Keratinocyte (primary cell): ENCODE measurements at regions not wholly inside any gene's neighbourhood (a gene's known extent, or its start where the extent isn't known, plus 50 kb on each side); places are given as distances from the start of the nearest gene placed in this dataset.

Experiments used
- DNase-seq: peaks from one replicate; pipeline ENCODE4 v3.0.0-alpha.2; 2011; ENCODE audit warnings: low read depth, missing footprints, low spot score
- FAIRE-seq: peaks from 2 replicates; lab custom pipeline; 2011; peaks lifted over from hg19 to GRCh38; lab: Jason Lieb, UNC
- H2AFZ ChIP-seq: 2 replicates; pipeline ENCODE4 v1.6.0; 2012; ENCODE audit warnings: low read length, control low read depth, inconsistent platforms; ENCODE audit not compliant: control insufficient read depth
- H3K27ac ChIP-seq: 2 replicates; pipeline ENCODE4 v1.5.1; 2011; ENCODE audit warnings: low read length; ENCODE audit not compliant: control insufficient read depth, insufficient read depth
- H3K27me3 ChIP-seq: 3 replicates; pipeline ENCODE4 v1.6.0; 2011; ENCODE audit warnings: low read length; ENCODE audit not compliant: control insufficient read depth, insufficient read depth; ENCODE audit errors: extremely low read depth
- H3K36me3 ChIP-seq, 2 experiments: 2 replicates in 1 of 2; 3 replicates in 1 of 2; pipeline ENCODE4 v1.5.1; 2011; ENCODE audit warnings: low read length in 2 of 2, mild to moderate bottlenecking in 1 of 2; ENCODE audit not compliant: control insufficient read depth in 2 of 2, insufficient read depth in 2 of 2; ENCODE audit errors: extremely low read depth in 1 of 2
- H3K4me1 ChIP-seq: 3 replicates; pipeline ENCODE4 v1.5.1; 2011; ENCODE audit warnings: low read length; ENCODE audit not compliant: control insufficient read depth, insufficient read depth; ENCODE audit errors: extremely low read depth
- H3K4me2 ChIP-seq: 3 replicates; pipeline ENCODE4 v1.6.0; 2011; ENCODE audit warnings: low read depth, low read length; ENCODE audit not compliant: control insufficient read depth, insufficient read depth; ENCODE audit errors: extremely low read depth
- H3K4me3 ChIP-seq, 3 experiments: fragments of 200-600 bp in 1 of 3; sonication (generic) in 1 of 3; 2 replicates in 2 of 3; 3 replicates in 1 of 3; pipeline ENCODE4 v1.5.1; 2011 to 2016; ENCODE audit warnings: low read length in 3 of 3, mild to moderate bottlenecking in 3 of 3, control low read depth in 2 of 3, inconsistent platforms in 1 of 3, low read depth in 1 of 3, mixed read lengths in 1 of 3, mixed run types in 1 of 3, moderate library complexity in 1 of 3; ENCODE audit not compliant: control insufficient read depth in 2 of 3, insufficient read depth in 2 of 3; ENCODE audit errors: extremely low read depth in 1 of 3
- H3K79me2 ChIP-seq: 2 replicates; pipeline ENCODE4 v1.6.0; 2012; ENCODE audit warnings: low read length; ENCODE audit not compliant: control insufficient read depth, insufficient read depth
- H3K9ac ChIP-seq: 3 replicates; pipeline ENCODE4 v1.6.0; 2011; ENCODE audit warnings: low read length; ENCODE audit not compliant: control insufficient read depth, insufficient read depth; ENCODE audit errors: extremely low read depth
- H3K9me1 ChIP-seq: 3 replicates; pipeline ENCODE4 v1.6.0; 2011; ENCODE audit warnings: low read length; ENCODE audit not compliant: control insufficient read depth, insufficient read depth; ENCODE audit errors: extremely low read depth
- H3K9me3 ChIP-seq: 2 replicates; pipeline ENCODE4 v1.5.1; 2012; ENCODE audit warnings: low read depth, low read length; ENCODE audit not compliant: control insufficient read depth
- H4K20me1 ChIP-seq: 3 replicates; pipeline ENCODE4 v1.6.0; 2011; ENCODE audit warnings: low read length; ENCODE audit not compliant: control insufficient read depth, insufficient read depth; ENCODE audit errors: extremely low read depth
- EZH2 ChIP-seq: IDR thresholded peaks from one replicate; pipeline ENCODE4 v1.6.1; 2012; ENCODE audit warnings: inconsistent platforms, mild to moderate bottlenecking, low read length, moderate library complexity
- dilution Hi-C: fragments of 300-500 bp; cut with MboI; formaldehyde crosslinking; loops from one replicate; pipeline ENCODE4 v1.7.0; 2020; ENCODE audit warnings: low sequenced_read_pairs; ENCODE audit not compliant: extremely low pct_ligation_motif_present
- TF ChIP-seq, protein P1 (sequence below), 3 experiments: IDR thresholded peaks in 1 of 3; conservative IDR thresholded peaks in 1 of 3; optimal IDR thresholded peaks in 1 of 3; 2 replicates in 2 of 3; 3 replicates in 1 of 3; pipeline versions ENCODE3 to v1.5.1; 2011; ENCODE audit warnings: low read length in 3 of 3, mild to moderate bottlenecking in 3 of 3, moderate library complexity in 2 of 3, control low read depth in 1 of 3, inconsistent platforms in 1 of 3; ENCODE audit not compliant: insufficient read depth in 2 of 3; ENCODE audit errors: extremely low read depth in 1 of 3

DNA sequence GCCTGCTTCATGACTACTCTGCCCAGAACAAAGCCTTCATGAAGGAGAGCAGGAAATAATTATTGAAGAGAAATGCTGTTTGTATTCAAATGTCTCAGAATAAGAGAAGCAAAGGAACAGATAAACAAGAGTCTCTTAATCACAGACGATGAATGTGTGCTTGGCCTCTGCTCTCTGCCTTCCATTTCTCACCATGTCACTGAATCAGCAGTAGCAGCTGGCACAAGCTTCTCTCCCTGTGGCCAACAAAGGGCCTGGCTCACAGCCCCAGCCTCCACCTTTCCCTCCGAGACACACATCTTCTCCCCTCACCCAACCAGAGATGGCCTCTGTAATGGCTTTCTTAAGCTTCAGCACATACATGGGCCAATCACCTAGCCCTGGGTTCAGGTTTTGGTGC lies 128.1 kb upstream of the SLIT3 start:
- dilution Hi-C loops, result no loop called here
- Histone ChIP-seq H3K27me3 (no peaks in the 10 kb centered on the region), H3K4me3 (no peak overlapping the region), H3K4me1 (no peaks in the 10 kb centered on the region), H4K20me1 (no peaks in the 10 kb centered on the region), H3K9me1 (no peaks in the 10 kb centered on the region), H3K9me3 (no peaks in the 10 kb centered on the region), H3K4me2 (no peak overlapping the region), H3K79me2 (no peaks in the 10 kb centered on the region), H3K36me3 (no peaks in the 10 kb centered on the region), H3K9ac (no peak overlapping the region), H2AFZ (no peak overlapping the region), H3K27ac (no peak overlapping the region)
- TF ChIP-seq, protein P1, sequence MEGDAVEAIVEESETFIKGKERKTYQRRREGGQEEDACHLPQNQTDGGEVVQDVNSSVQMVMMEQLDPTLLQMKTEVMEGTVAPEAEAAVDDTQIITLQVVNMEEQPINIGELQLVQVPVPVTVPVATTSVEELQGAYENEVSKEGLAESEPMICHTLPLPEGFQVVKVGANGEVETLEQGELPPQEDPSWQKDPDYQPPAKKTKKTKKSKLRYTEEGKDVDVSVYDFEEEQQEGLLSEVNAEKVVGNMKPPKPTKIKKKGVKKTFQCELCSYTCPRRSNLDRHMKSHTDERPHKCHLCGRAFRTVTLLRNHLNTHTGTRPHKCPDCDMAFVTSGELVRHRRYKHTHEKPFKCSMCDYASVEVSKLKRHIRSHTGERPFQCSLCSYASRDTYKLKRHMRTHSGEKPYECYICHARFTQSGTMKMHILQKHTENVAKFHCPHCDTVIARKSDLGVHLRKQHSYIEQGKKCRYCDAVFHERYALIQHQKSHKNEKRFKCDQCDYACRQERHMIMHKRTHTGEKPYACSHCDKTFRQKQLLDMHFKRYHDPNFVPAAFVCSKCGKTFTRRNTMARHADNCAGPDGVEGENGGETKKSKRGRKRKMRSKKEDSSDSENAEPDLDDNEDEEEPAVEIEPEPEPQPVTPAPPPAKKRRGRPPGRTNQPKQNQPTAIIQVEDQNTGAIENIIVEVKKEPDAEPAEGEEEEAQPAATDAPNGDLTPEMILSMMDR (optimal IDR thresholded peaks at IDR 0.05 in 1 of 3, IDR thresholded peaks at IDR 0.05 in 1 of 3, conservative IDR thresholded peaks at IDR 0.05 in 1 of 3; ENCODE audit: extremely low read depth in 1 of 3, insufficient read depth in 2 of 3, low read length in 3 of 3), result no peak
- no peak for TF ChIP-seq EZH2
- FAIRE-seq (no peak), DNase-seq (no peak)

DNA sequence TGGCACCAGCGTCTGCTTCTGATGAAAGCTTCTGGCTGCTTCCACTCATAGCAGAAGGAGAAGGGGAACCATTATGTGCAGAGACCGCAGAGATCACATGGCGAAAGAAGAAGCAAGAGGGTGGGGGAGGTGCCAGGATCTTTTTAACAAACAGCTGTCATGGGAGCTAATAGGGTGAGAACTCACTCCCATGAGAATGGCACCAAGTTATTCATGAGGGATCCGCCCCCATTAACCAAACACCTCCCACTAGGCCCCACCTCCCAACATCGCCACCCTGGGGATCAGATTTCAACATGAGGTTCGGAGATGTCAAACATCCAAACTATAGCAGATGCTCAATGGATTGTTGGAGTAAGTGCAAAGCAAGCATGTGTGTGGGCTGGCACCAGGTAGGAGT lies 125.8 kb upstream of the SLIT3 start:
- Histone ChIP-seq H3K79me2 (no peaks in the 10 kb centered on the region), H3K4me1 (no peaks in the 10 kb centered on the region), H4K20me1 (no peaks in the 10 kb centered on the region), H3K9ac (no peak overlapping the region), H3K27me3 (no peaks in the 10 kb centered on the region), H3K9me3 (no peaks in the 10 kb centered on the region), H3K4me3 (no peak overlapping the region), H3K36me3 (no peaks in the 10 kb centered on the region), H3K27ac (no peak overlapping the region), H3K9me1 (no peaks in the 10 kb centered on the region), H2AFZ (no peak overlapping the region), H3K4me2 (no peak overlapping the region)
- TF ChIP-seq EZH2, result no peak
- TF ChIP-seq, protein P1 (optimal IDR thresholded peaks at IDR 0.05 in 1 of 3, IDR thresholded peaks at IDR 0.05 in 1 of 3, conservative IDR thresholded peaks at IDR 0.05 in 1 of 3; ENCODE audit: extremely low read depth in 1 of 3, insufficient read depth in 2 of 3, low read length in 3 of 3), result no peak
- dilution Hi-C loops, result no loop called here
- DNase-seq (no peak), FAIRE-seq (no peak)
